GM23338 (cell line): ENCODE measurements at regions not wholly inside any gene's neighbourhood (a gene's known extent, or its start where the extent isn't known, plus 50 kb on each side); places are given as distances from the start of the nearest gene placed in this dataset.

Experiments
- ATAC-seq: fragments of 200-7000 bp; cut with Tn5 transposase; 3 replicates; pipeline ENCODE4 v1.9.1; 2020
- DNase-seq: peaks from one replicate; pipeline ENCODE4 v3.0.0-alpha.2; 2015; ENCODE audit warnings: low spot score
- H2AFZ ChIP-seq: fragments of 200-600 bp; sonication (generic); 2 replicates; pipeline ENCODE4 v1.8.0; 2016; ENCODE audit warnings: antibody characterized with exemption, mild to moderate bottlenecking, moderate library complexity
- H3F3A ChIP-seq: fragments of 200-600 bp; sonication (generic); replicated peaks from 2 replicates; pipeline ENCODE4 v1.8.0; 2017; ENCODE audit warnings: antibody characterized with exemption, mixed run types, low read depth
- H3K27ac ChIP-seq: fragments of 200-600 bp; sonication (generic); 2 replicates; pipeline ENCODE4 v1.6.1; 2016; ENCODE audit warnings: low read depth
- H3K27me3 ChIP-seq: fragments of 200-600 bp; sonication (generic); 2 replicates; pipeline ENCODE4 v1.8.0; 2016; ENCODE audit warnings: mild to moderate bottlenecking, mixed run types, moderate library complexity; ENCODE audit not compliant: insufficient read depth
- H3K36me3 ChIP-seq: fragments of 200-600 bp; sonication (generic); 2 replicates; pipeline ENCODE4 v1.8.0; 2016; ENCODE audit warnings: mild to moderate bottlenecking; ENCODE audit not compliant: insufficient read depth
- H3K4me1 ChIP-seq: fragments of 200-600 bp; sonication (generic); 2 replicates; pipeline ENCODE4 v1.8.0; 2016; ENCODE audit warnings: mild to moderate bottlenecking, moderate library complexity; ENCODE audit not compliant: insufficient read depth
- H3K4me2 ChIP-seq: fragments of 200-600 bp; sonication (generic); 2 replicates; pipeline ENCODE4 v1.7.1; 2017; ENCODE audit warnings: mixed run types
- H3K4me3 ChIP-seq: fragments of 200-600 bp; sonication (generic); 2 replicates; pipeline ENCODE4 v1.6.1; 2016; ENCODE audit warnings: mixed run types
- H3K79me2 ChIP-seq: fragments of 200-600 bp; sonication (generic); replicated peaks from 2 replicates; pipeline ENCODE4 v1.8.0; 2017; ENCODE audit warnings: mild to moderate bottlenecking; ENCODE audit not compliant: insufficient read depth
- H3K9me2 ChIP-seq: fragments of 200-600 bp; sonication (generic); 2 replicates; pipeline ENCODE4 v1.8.0; 2017; ENCODE audit not compliant: insufficient read depth
- H4K20me1 ChIP-seq: fragments of 200-600 bp; sonication (generic); replicated peaks from 2 replicates; pipeline ENCODE4 v1.8.0; 2017; ENCODE audit warnings: mild to moderate bottlenecking; ENCODE audit not compliant: insufficient read depth
- H3K27ac Mint-ChIP-seq: 2 replicates; pipeline ENCODE4 v1.8.0; 2020; ENCODE audit warnings: inconsistent platforms, mild to moderate bottlenecking, moderate library complexity, mixed read lengths
- H3K27me3 Mint-ChIP-seq: 3 replicates; pipeline ENCODE4 v1.8.0; 2022; ENCODE audit warnings: low read depth, mild to moderate bottlenecking, moderate library complexity, mixed read lengths, inconsistent platforms; ENCODE audit not compliant: insufficient read depth, poor library complexity
- H3K36me3 Mint-ChIP-seq: 3 replicates; pipeline ENCODE4 v1.8.0; 2021; ENCODE audit warnings: low read depth, mild to moderate bottlenecking, inconsistent platforms, moderate library complexity, mixed read lengths
- H3K4me1 Mint-ChIP-seq: 3 replicates; pipeline ENCODE4 v1.8.0; 2020; ENCODE audit warnings: mild to moderate bottlenecking, inconsistent platforms, mixed read lengths
- H3K4me3 Mint-ChIP-seq: 3 replicates; pipeline ENCODE4 v1.8.0; 2021; ENCODE audit warnings: moderate library complexity, mild to moderate bottlenecking, inconsistent platforms, mixed read lengths
- H3K9me3 Mint-ChIP-seq: 3 replicates; pipeline ENCODE4 v1.8.0; 2020; ENCODE audit warnings: moderate library complexity, mild to moderate bottlenecking, inconsistent platforms, mixed read lengths
- CREB1 ChIP-seq: fragments of 250-450 bp; sonication (Bioruptor Pico); IDR thresholded peaks from 2 replicates; pipeline ENCODE4 v1.5.0; 2020; ENCODE audit warnings: low read depth, mild to moderate bottlenecking, moderate library complexity
- CTCF ChIP-seq, 2 experiments: fragments of 200-600 bp in 1 of 2; sonication (generic) in 1 of 2; conservative IDR thresholded peaks; 2 replicates each; pipeline versions ENCODE4 v1.5.1 to v1.6.1; 2016 to 2017; ENCODE audit warnings: antibody characterized with exemption in 2 of 2, low read depth in 2 of 2, mild to moderate bottlenecking in 2 of 2, moderate library complexity in 1 of 2
- ETS1 ChIP-seq: IDR thresholded peaks from 2 replicates; pipeline ENCODE4 v1.6.1; 2016; ENCODE audit warnings: antibody characterized with exemption
- EZH2 ChIP-seq: fragments of 200-600 bp; sonication (generic); IDR thresholded peaks from one replicate; pipeline ENCODE4 v1.8.0; 2017; ENCODE audit warnings: antibody characterized with exemption, mild to moderate bottlenecking, low read depth; ENCODE audit not compliant: unreplicated experiment
- EZH2phosphoT487 ChIP-seq: fragments of 200-600 bp; sonication (generic); IDR thresholded peaks from one replicate; pipeline ENCODE4 v1.8.1; 2018; ENCODE audit warnings: antibody characterized with exemption; ENCODE audit not compliant: unreplicated experiment
- JUNB ChIP-seq: IDR thresholded peaks from one replicate; pipeline ENCODE4 v1.6.1; 2016; ENCODE audit warnings: antibody characterized with exemption; ENCODE audit not compliant: unreplicated experiment
- NANOG ChIP-seq: IDR thresholded peaks from 2 replicates; pipeline ENCODE4 v1.6.1; 2016; ENCODE audit warnings: antibody characterized with exemption, borderline replicate concordance
- POLR2AphosphoS5 ChIP-seq: IDR thresholded peaks from 2 replicates; pipeline ENCODE4 v1.6.1; 2016; ENCODE audit warnings: antibody characterized with exemption, low read depth
- REST ChIP-seq: IDR thresholded peaks from one replicate; pipeline ENCODE4 v1.6.1; 2018; ENCODE audit warnings: antibody characterized with exemption; ENCODE audit not compliant: unreplicated experiment
- ZNF114 ChIP-seq: fragments of 250-450 bp; sonication (Bioruptor Pico); IDR thresholded peaks from 2 replicates; pipeline ENCODE4 v1.5.0; 2020; ENCODE audit warnings: mild to moderate bottlenecking, moderate library complexity
- ZNF331 ChIP-seq: fragments of 250-450 bp; sonication (Bioruptor Pico); IDR thresholded peaks from 2 replicates; pipeline ENCODE4 v1.5.0; 2020; ENCODE audit warnings: low read depth, mild to moderate bottlenecking, moderate library complexity
- ZNF462 ChIP-seq: fragments of 250-450 bp; sonication (Bioruptor Pico); IDR thresholded peaks from 2 replicates; pipeline ENCODE4 v1.5.0; 2020; ENCODE audit warnings: mild to moderate bottlenecking, moderate library complexity

- no peak for TF ChIP-seq EZH2phosphoT487
- no peak for TF ChIP-seq ZNF331
- TF ChIP-seq EZH2 = no peak
- TF ChIP-seq ETS1 = no peak
Measured at GRCh38 chr3:87837076-87837475, 221.7 kb downstream of the CGGBP1 start (continued).

- Histone ChIP-seq H4K20me1 (no peaks in the 10 kb centered on the region), H2AFZ (no peak overlapping the region), H3K9me2 (no peaks in the 10 kb centered on the region), H3K4me3 (no peak overlapping the region), H3K79me2 (no peaks in the 10 kb centered on the region), H3K27ac (no peak overlapping the region), H3K27me3 (no peaks in the 10 kb centered on the region), H3K4me2 (no peak overlapping the region), H3K4me1 (no peaks in the 10 kb centered on the region), H3F3A (no peaks in the 10 kb centered on the region), H3K36me3 (no peaks in the 10 kb centered on the region)
- Mint-ChIP-seq H3K36me3 (peaks cover 5% of the 10 kb centered on the region; the same call in 1 of the 3 replicates), H3K9me3 (peaks cover 5% of the 10 kb centered on the region; the same call in 2 of the 3 replicates), H3K27ac (no peak overlapping the region), H3K27me3 (no peaks in the 10 kb centered on the region), H3K4me3 (no peak overlapping the region), H3K4me1 (no peaks in the 10 kb centered on the region)
- ATAC-seq (no peak), DNase-seq (no peak)
- TF ChIP-seq REST (no peak), POLR2AphosphoS5 (no peak), CTCF (conservative IDR thresholded peaks at IDR 0.05; ENCODE audit: low read depth in 2 of 2) (no peak), ETS1 (no peak), ZNF462 (no peak), JUNB (no peak), ZNF114 (CRISPR knock-in tag) (no peak), EZH2phosphoT487 (no peak), EZH2 (no peak), CREB1 (CRISPR knock-in tag) (no peak), ZNF331 (no peak), NANOG (no peak)
Measured at GRCh38 chr3:87836026-87836425, 222.8 kb downstream of the CGGBP1 start.
